HepG2 (cell line): ENCODE measurements at regions not wholly inside any gene's neighbourhood (a gene's known extent, or its start where the extent isn't known, plus 50 kb on each side); places are given as distances from the start of the nearest gene placed in this dataset.

Experiments
- CREM ChIP-seq, 2 experiments: sonication (generic) in 1 of 2; formaldehyde crosslinking in 1 of 2; IDR thresholded peaks; 2 replicates each; pipeline versions ENCODE4 v1.4.0 to v1.6.1; 2016 to 2020; ENCODE audit warnings: antibody characterized with exemption in 1 of 2, mild to moderate bottlenecking in 1 of 2, missing genetic modification reagents in 1 of 2
- FOXK1 ChIP-seq: sonication (generic); formaldehyde crosslinking; IDR thresholded peaks from 2 replicates; pipeline ENCODE4 v1.4.0; 2020; ENCODE audit warnings: low read depth, missing genetic modification reagents, borderline replicate concordance
- GFI1 ChIP-seq: sonication (generic); formaldehyde crosslinking; IDR thresholded peaks from 2 replicates; pipeline ENCODE4 v1.5.0; 2020; ENCODE audit warnings: missing genetic modification reagents, mild to moderate bottlenecking, borderline replicate concordance
- GPN1 ChIP-seq: sonication (generic); formaldehyde crosslinking; IDR thresholded peaks from 2 replicates; pipeline ENCODE4 v1.5.1; 2020; ENCODE audit warnings: missing genetic modification reagents, borderline replicate concordance
- HNRNPUL1 ChIP-seq: fragments of 200-400 bp; formaldehyde crosslinking; IDR thresholded peaks from 2 replicates; pipeline ENCODE4 v1.6.1; 2017; ENCODE audit warnings: low read depth, mild to moderate bottlenecking, low read length, moderate library complexity
- RCOR2 ChIP-seq: IDR thresholded peaks from 2 replicates; pipeline ENCODE4 v1.6.1; 2016; ENCODE audit warnings: missing biosample characterization, missing genetic modification reagents
- SMARCE1 ChIP-seq: fragments of 450-650 bp; IDR thresholded peaks from 2 replicates; pipeline ENCODE4 v1.6.1; 2017; ENCODE audit warnings: borderline replicate concordance
- TBX2 ChIP-seq: sonication (generic); formaldehyde crosslinking; IDR thresholded peaks from 2 replicates; pipeline ENCODE4 v1.5.0; 2020; ENCODE audit warnings: missing genetic modification reagents, mild to moderate bottlenecking, borderline replicate concordance
- THRA ChIP-seq: sonication (generic); formaldehyde crosslinking; IDR thresholded peaks from 2 replicates; pipeline ENCODE4 v1.4.0; 2020; ENCODE audit warnings: missing genetic modification reagents, borderline replicate concordance
- TMF1 ChIP-seq: sonication (generic); formaldehyde crosslinking; IDR thresholded peaks from 2 replicates; pipeline ENCODE4 v1.8.1; 2022; ENCODE audit warnings: low read depth, missing genetic modification reagents
- U2AF1 ChIP-seq: fragments of 200-400 bp; formaldehyde crosslinking; optimal IDR thresholded peaks from 2 replicates; pipeline ENCODE3; 2017; ENCODE audit warnings: mild to moderate bottlenecking, low read depth, low read length
- ZBTB7A ChIP-seq: sonication (generic); formaldehyde crosslinking; IDR thresholded peaks from 2 replicates; pipeline ENCODE4 v1.8.0; 2022; ENCODE audit warnings: mild to moderate bottlenecking, missing genetic modification reagents
- ZNF558 ChIP-seq: sonication (generic); formaldehyde crosslinking; IDR thresholded peaks from 2 replicates; pipeline ENCODE4 v1.9.0; 2022; ENCODE audit warnings: mild to moderate bottlenecking, missing genetic modification reagents, borderline replicate concordance
- TF ChIP-seq, protein P1 (sequence below): sonication (generic); formaldehyde crosslinking; IDR thresholded peaks from 2 replicates; pipeline ENCODE4 v1.8.0; 2022; ENCODE audit warnings: mild to moderate bottlenecking, missing genetic modification reagents
- TF ChIP-seq, protein P2 (sequence below): sonication (generic); formaldehyde crosslinking; IDR thresholded peaks from 2 replicates; pipeline ENCODE4 v1.5.1; 2020; ENCODE audit warnings: mild to moderate bottlenecking, missing genetic modification reagents, borderline replicate concordance
- TF ChIP-seq, protein P3 (sequence below), 2 experiments: sonication (generic) in 1 of 2; formaldehyde crosslinking in 1 of 2; IDR thresholded peaks; 2 replicates each; pipeline versions ENCODE4 v1.4.0 to v1.6.1; 2018 to 2020; ENCODE audit warnings: missing genetic modification reagents in 2 of 2, borderline replicate concordance in 1 of 2, low read depth in 1 of 2, mild to moderate bottlenecking in 1 of 2, missing biosample characterization in 1 of 2

DNA sequence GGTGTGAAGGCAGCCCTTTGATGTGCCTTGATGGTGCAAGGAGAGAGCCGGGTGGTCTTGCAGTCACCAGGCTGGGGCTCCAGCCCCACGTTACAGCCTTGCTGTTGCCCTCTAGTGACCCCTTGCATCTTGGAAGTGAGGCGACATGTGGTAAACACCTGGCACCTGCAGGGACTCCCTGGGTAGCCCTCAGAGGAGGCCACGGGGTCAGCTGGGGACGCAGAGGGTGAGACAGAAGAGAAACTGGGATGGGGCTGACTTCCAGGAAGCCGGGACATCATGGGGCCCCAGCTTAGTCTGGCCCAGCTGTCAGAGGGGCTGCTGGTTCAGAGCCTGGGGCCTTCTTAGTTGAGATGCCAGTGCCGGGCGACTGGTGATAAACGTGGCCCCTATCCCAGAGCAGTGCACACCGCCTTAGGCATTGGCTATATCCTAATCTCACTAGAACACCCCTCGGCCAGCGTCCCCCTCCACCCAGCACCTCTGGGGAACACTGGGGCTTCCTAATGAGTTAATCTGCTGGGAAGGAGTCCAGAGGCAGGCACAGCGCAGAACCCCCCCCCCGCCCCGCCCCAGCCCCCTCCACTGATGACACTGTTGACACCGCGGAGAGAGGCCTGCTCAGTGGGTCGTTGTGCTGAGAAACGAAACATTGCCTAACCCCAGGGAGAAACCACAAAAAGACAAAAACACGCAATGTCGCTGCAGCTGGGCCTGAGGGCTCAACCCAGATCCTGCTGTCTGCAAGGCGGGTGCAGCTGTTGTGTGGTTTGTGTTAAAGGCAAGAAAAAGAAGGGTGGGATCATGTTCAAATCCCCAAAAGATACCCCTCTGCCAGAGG lies 60.5 kb upstream of the KLF13 start (continued):
- TF ChIP-seq SMARCE1 (no peak), ZBTB7A (CRISPR knock-in tag) (no peak), FOXK1 (CRISPR knock-in tag) (no peak), TMF1 (no peak), THRA (CRISPR knock-in tag) (peak; percentile 88; the same call in 1 of the 2 replicates), ZNF558 (CRISPR knock-in tag) (no peak), GFI1 (0 out of 2 replicates have a peak, but pooled peaks have one; percentile 25), TBX2 (CRISPR knock-in tag) (no peak), CREM (IDR thresholded peaks at IDR 0.05) (no peak), CREM (CRISPR knock-in tag; IDR thresholded peaks at IDR 0.05) (no peak), HNRNPUL1 (no peak), U2AF1 (peak; percentile 8), RCOR2 (CRISPR knock-in tag) (no peak), GPN1 (CRISPR knock-in tag) (no peak)
- TF ChIP-seq, protein P1, sequence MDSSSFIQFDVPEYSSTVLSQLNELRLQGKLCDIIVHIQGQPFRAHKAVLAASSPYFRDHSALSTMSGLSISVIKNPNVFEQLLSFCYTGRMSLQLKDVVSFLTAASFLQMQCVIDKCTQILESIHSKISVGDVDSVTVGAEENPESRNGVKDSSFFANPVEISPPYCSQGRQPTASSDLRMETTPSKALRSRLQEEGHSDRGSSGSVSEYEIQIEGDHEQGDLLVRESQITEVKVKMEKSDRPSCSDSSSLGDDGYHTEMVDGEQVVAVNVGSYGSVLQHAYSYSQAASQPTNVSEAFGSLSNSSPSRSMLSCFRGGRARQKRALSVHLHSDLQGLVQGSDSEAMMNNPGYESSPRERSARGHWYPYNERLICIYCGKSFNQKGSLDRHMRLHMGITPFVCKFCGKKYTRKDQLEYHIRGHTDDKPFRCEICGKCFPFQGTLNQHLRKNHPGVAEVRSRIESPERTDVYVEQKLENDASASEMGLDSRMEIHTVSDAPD (CRISPR knock-in tag) = no peak
- TF ChIP-seq, protein P2, sequence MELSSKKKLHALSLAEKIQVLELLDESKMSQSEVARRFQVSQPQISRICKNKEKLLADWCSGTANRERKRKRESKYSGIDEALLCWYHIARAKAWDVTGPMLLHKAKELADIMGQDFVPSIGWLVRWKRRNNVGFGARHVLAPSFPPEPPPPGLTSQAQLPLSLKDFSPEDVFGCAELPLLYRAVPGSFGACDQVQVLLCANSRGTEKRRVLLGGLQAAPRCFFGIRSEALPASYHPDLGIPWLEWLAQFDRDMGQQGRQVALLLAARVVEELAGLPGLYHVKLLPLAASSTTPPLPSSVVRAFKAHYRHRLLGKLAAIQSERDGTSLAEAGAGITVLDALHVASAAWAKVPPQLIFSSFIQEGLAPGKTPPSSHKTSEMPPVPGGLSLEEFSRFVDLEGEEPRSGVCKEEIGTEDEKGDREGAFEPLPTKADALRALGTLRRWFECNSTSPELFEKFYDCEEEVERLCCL = no peak
- TF ChIP-seq, protein P3, sequence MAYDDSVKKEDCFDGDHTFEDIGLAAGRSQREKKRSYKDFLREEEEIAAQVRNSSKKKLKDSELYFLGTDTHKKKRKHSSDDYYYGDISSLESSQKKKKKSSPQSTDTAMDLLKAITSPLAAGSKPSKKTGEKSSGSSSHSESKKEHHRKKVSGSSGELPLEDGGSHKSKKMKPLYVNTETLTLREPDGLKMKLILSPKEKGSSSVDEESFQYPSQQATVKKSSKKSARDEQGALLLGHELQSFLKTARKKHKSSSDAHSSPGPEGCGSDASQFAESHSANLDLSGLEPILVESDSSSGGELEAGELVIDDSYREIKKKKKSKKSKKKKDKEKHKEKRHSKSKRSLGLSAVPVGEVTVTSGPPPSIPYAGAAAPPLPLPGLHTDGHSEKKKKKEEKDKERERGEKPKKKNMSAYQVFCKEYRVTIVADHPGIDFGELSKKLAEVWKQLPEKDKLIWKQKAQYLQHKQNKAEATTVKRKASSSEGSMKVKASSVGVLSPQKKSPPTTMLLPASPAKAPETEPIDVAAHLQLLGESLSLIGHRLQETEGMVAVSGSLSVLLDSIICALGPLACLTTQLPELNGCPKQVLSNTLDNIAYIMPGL (CRISPR knock-in tag; IDR thresholded peaks at IDR 0.05; ENCODE audit: borderline replicate concordance in 1 of 2, low read depth in 1 of 2) = 0 out of 4 replicates have a peak, but pooled peaks of 1 of the 2 experiments have one; percentile 1
